Fibroblast of skin of right biceps (primary cell): ENCODE measurements at regions not wholly inside any gene's neighbourhood (a gene's known extent, or its start where the extent isn't known, plus 50 kb on each side); places are given as distances from the start of the nearest gene placed in this dataset.

Experiments used
- DNase-seq: peaks from one replicate; pipeline ENCODE4 v3.0.0-alpha.2; 2013

- no peak for DNase-seq
These were observed 52.5 kb upstream of the RPL34 start for GRCh38 chr4:108567831-108568230.

GRCh38 chr4:108561116-108561515 is 59.3 kb upstream of the RPL34 start:
- DNase-seq: peak; percentile 45

GRCh38 chr4:108560616-108561015 is 59.8 kb upstream of the RPL34 start:
- peak; percentile 22 for DNase-seq

GRCh38 chr4:108559911-108560310 is 60.5 kb upstream of the RPL34 start:
- no peak for DNase-seq

DNA sequence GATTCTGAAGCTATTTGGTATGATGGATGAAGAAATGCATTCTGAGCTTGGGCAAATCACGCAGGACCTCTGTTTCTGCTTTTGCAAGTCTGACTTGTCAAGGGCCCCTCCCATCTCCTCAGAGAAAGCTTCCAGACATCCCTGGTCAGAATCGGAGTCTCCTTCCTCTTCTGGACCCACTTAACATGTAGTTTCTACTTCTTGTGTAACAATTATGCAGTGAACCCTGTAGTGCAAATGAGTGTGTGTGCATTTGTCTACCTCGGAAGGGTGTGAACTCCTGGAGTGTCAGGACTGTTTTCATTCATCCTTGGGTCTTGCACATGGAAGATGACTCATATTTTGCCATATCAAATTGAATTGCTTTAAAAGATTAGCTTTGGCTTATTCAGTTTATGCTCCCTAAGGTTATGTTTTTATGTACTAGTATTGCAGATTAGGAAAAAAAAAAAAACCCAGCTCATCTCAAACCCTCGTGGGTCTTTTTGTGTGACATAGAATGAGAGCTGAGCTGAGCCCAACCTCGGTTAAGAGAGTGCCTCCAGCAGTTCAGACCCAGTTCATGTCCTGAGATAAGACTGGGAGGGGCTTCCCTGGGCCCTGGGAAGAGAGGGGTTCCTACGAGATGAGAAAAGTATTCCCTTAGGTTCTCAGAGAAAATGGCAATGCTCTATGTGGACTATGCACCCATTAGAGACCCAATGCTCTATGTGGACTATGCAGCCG is 61.1 kb upstream of the RPL34 start:
- peak; percentile 4 for DNase-seq

- DNase-seq: no peak
These were observed 63.7 kb upstream of the RPL34 start for GRCh38 chr4:108556588-108557200.

GRCh38 chr4:108556166-108556565 is 64.2 kb upstream of the RPL34 start:
- no peak for DNase-seq

DNA sequence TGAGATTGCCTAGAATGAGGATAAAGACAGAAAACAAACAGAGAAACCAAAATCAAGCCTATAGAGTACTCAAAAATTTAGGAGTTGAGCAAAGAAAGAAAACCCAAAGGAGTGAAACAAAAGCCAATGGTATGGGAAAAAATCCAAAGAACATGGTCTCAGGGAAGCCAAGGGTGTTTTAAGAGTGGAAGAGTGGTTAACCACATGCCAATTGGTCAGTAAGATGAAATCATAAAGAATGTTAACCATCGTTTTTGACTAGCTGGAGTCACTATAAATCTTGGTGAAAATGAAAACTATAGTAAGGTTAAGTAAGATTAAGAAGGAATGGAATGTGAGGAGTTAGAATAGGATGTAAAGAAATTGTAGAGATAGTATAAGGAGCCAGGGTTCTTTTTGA is 64.7 kb upstream of the RPL34 start:
- DNase-seq: peak; percentile 62

- DNase-seq: no peak
These were observed 72.7 kb upstream of the RPL34 start for GRCh38 chr4:108547682-108548081.

DNA sequence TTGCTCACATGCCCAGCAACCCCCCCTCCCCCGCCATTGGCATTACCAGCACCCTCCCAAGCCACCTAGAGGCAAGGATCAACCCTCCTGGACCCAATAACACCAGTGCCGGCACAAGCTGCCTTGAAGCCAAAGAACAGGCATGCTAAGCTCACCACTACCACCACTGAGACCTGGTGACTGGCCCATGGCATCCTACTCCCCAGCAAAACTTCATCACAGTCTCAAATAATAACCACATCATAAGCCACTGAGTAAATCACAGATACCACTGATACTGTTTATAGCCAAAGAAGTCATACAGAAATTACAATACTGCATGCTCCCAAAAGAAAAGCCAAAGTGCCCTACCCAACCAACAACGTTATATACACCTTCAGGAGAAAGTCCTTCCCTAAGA is 73.6 kb upstream of the RPL34 start:
- DNase-seq: no peak

GRCh38 chr4:108544481-108544880 is 75.9 kb upstream of the RPL34 start:
- DNase-seq: peak; percentile 73

DNA sequence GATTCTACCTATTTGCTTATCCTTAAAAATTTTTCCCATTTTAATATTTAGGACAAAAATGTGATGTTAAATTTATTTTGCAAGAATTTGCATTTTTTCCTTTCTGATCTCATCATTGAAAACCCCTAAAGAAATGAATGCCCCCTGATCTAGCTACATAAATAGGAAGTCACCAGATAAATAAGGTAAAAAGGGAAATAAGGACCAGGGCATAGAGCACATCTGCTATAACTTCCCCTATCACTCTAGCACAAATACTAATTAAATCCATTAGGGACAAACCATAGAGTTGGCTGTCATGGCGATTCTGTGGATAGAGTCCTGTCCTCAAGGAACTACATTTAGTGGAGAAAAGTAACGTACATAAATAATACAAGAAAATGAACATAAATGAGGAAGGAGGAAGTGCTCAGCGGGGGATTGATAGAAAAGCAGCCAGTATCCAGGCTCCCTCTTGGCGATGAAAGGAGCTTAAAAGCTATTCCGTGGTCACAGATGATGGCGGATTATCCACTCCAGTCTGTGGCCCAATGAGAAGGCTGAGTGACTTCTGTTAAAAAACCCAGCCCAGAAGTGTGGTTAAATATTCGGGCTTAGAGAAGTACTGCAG is 76.9 kb upstream of the RPL34 start:
- no peak for DNase-seq

- DNase-seq: no peak
These were observed 79.8 kb upstream of the RPL34 start for GRCh38 chr4:108540536-108540935.

DNA sequence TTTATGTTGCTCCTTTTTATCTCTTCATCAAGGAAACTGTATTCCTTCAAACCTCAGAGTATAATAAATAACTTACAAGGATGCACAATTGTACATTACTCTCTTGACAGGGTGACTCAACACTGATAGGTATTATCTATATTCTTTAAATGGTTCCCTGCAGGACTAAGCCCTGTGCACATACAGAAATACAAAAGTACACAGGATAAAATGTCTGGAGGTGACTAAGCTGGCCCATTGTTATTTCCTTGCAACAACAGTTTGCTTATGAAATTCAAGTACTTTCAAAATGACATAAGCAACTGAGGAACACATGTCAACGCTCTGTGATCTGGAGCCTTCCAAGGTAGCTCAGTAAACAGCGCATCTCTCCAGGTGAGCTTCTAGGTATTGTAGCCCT is 83.8 kb upstream of the RPL34 start:
- no peak for DNase-seq

- DNase-seq: no peak
These were observed 84.6 kb upstream of the RPL34 start for GRCh38 chr4:108535757-108536156.

DNA sequence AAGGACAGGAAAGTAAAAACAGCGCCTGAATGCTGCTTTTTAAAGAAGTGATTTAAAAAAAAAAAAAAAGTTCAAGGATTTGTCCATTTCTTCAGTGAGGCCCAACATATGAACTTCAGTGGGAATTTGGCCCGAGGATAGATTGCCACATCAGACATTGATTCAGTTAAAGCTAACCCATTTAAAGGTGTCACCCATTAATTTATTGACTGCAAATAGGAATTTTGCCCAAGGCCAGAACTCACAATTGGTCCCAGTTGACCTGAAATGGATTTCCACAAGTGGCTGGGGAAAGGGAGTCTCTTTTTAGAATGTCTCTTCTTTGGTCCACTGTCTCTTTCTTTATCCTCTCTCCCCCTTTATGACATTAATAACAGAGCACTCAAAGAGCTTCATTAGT is 86.5 kb upstream of the RPL34 start:
- no peak for DNase-seq

GRCh38 chr4:108533245-108533844 is 87.0 kb upstream of the RPL34 start:
- no peak for DNase-seq

DNA sequence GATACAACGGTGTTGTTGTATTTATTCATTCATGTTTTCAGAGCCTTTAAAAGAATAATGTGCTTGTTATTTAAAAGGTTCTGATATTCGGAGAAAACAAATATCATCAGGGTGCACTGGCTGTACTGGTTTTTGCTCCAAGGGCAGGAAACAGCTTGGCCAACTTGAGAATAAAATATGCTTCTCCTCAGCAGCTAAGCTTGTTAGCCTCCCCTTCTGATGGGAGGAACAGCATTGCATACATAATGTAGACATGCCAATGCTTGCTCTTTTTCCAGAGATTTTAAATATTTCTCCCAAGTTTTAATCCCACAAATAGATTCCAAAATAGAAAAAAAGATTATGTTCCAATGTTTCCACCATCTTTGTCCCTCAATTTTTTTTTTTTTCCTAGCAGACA is 87.6 kb upstream of the RPL34 start:
- DNase-seq: no peak

- DNase-seq: no peak
These were observed 88.2 kb upstream of the RPL34 start for GRCh38 chr4:108532187-108532586.

DNA sequence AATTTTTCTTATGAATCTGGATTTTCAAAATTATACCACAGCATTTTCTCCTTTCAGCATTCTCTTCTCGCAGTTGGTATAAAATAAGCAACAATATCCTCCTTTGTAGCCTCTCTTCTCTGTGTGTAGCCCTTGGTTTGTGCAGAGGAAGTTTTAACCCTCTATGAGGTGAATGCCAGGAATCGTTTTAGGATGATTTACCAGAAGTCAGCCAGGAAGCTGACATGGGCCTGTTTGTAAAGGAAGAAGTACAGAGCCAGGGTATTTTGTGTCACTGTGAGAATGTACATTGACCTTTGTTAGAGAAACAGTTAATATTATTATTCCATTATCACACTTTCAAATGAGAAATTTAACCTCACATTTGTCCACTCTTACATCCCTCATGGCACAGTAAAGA is 88.9 kb upstream of the RPL34 start:
- no peak for DNase-seq

GRCh38 chr4:108529984-108530905 is 90.1 kb upstream of the RPL34 start:
- DNase-seq: no peak

DNA sequence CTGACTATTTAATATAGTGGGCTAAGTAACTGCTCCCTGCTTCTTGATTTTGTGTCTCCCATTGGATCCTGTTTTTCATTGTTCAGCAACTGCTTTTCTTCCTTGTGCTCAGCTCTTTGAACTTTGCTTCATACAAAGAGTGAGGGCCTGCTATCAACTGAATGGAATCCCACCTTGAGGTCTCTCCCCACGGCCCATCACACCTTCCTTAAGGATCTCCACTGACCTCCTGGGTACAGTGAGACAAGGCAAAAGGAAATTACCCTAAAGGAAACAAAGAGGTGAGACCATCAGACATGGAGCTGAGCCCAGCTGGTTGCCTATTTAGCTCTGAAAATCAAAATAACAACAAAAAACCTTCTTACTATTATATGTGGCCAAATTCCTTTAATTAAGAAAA is 91.3 kb upstream of the RPL34 start:
- no peak for DNase-seq

DNA sequence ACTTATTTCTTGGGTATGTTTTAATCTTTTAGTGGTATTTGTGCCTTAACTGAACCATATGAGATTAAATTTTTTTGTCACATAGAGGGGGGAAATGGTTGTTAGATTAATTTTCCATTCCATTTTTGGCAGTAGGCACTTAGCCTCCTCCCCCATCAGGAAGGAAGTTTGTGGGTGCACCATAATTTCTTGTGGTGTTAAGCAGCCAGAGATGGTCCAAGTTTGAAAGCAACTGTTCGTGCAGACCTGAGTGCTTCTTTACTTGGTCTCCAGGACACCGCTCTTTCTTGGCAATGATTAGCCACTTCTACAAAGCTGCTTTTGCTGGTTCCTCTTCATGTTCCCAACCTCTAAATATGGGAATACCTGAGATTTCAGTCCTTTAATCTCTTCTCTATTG is 92.7 kb upstream of the RPL34 start:
- no peak for DNase-seq
